SK-N-SH treated with all-trans-retinoic acid at 6 μM for 48 hours (cell line): ENCODE measurements at regions not wholly inside any gene's neighbourhood (a gene's known extent, or its start where the extent isn't known, plus 50 kb on each side); places are given as distances from the start of the nearest gene placed in this dataset.

Experiments used
- ATAC-seq: fragments of 200-7000 bp; cut with Tn5 transposase; 3 replicates; pipeline ENCODE4 v1.9.1; 2020; ENCODE audit warnings: mild to moderate bottlenecking, moderate library complexity
- ARNTL ChIP-seq: fragments of 450-650 bp; formaldehyde crosslinking; IDR thresholded peaks from 2 replicates; pipeline ENCODE4 v1.5.0; 2020; ENCODE audit warnings: low read depth, mild to moderate bottlenecking, moderate library complexity, borderline replicate concordance
- BACH2 ChIP-seq: fragments of 250-450 bp; sonication (Bioruptor Pico); IDR thresholded peaks from 2 replicates; pipeline ENCODE4 v1.9.0; 2021; ENCODE audit warnings: mild to moderate bottlenecking, borderline replicate concordance
- CREB5 ChIP-seq: fragments of 250-450 bp; sonication (Bioruptor Pico); IDR thresholded peaks from 2 replicates; pipeline ENCODE4 v1.5.1; 2020; ENCODE audit warnings: low read depth, mild to moderate bottlenecking, moderate library complexity
- ESRRG ChIP-seq: fragments of 250-450 bp; sonication (Bioruptor Pico); IDR thresholded peaks from 2 replicates; pipeline ENCODE4 v1.6.1; 2021; ENCODE audit warnings: mild to moderate bottlenecking
- GLIS3 ChIP-seq: fragments of 250-450 bp; sonication (Bioruptor Pico); IDR thresholded peaks from 2 replicates; pipeline ENCODE4 v1.5.0; 2020; ENCODE audit warnings: mild to moderate bottlenecking, moderate library complexity
- ISL1 ChIP-seq: fragments of 250-450 bp; sonication (Bioruptor Pico); IDR thresholded peaks from 2 replicates; pipeline ENCODE4 v2.1.2; 2022; ENCODE audit warnings: mild to moderate bottlenecking, moderate library complexity
- OSR1 ChIP-seq: fragments of 250-450 bp; sonication (Bioruptor Pico); IDR thresholded peaks from 2 replicates; pipeline ENCODE4 v1.8.0; 2022; ENCODE audit warnings: moderate library complexity, mild to moderate bottlenecking, inconsistent platforms
- PPARA ChIP-seq: fragments of 250-450 bp; sonication (Bioruptor Pico); IDR thresholded peaks from 2 replicates; pipeline ENCODE4 v1.5.0; 2020; ENCODE audit warnings: mild to moderate bottlenecking, borderline replicate concordance
- RARB ChIP-seq: fragments of 250-450 bp; sonication (Bioruptor Pico); IDR thresholded peaks from 2 replicates; pipeline ENCODE4 v1.8.0; 2021; ENCODE audit warnings: mild to moderate bottlenecking, moderate library complexity
- SNAI2 ChIP-seq: fragments of 250-450 bp; sonication (Bioruptor Pico); IDR thresholded peaks from 2 replicates; pipeline ENCODE4 v1.5.0; 2020; ENCODE audit warnings: mild to moderate bottlenecking, moderate library complexity
- TCF4 ChIP-seq: fragments of 250-450 bp; sonication (Bioruptor Pico); IDR thresholded peaks from 2 replicates; pipeline ENCODE4 v1.8.0; 2021; ENCODE audit warnings: mild to moderate bottlenecking, moderate library complexity, borderline replicate concordance
- TSHZ2 ChIP-seq: fragments of 250-450 bp; sonication (Bioruptor Pico); IDR thresholded peaks from 2 replicates; pipeline ENCODE4 v1.5.0; 2020; ENCODE audit warnings: mild to moderate bottlenecking, moderate library complexity
- ZC3H10 ChIP-seq: fragments of 250-450 bp; sonication (Bioruptor Pico); IDR thresholded peaks from 2 replicates; pipeline ENCODE4 v1.5.1; 2021; ENCODE audit warnings: mild to moderate bottlenecking, moderate library complexity
- ZFP3 ChIP-seq: fragments of 250-450 bp; sonication (Bioruptor Pico); IDR thresholded peaks from 2 replicates; pipeline ENCODE4 v1.5.0; 2020; ENCODE audit warnings: mild to moderate bottlenecking, moderate library complexity
- ZNF565 ChIP-seq: fragments of 450-650 bp; formaldehyde crosslinking; conservative IDR thresholded peaks from 2 replicates; pipeline ENCODE4 v1.5.0; 2020; ENCODE audit warnings: low read depth, mild to moderate bottlenecking, moderate library complexity
- ZNF70 ChIP-seq: fragments of 450-650 bp; formaldehyde crosslinking; IDR thresholded peaks from 2 replicates; pipeline ENCODE4 v1.5.0; 2020; ENCODE audit warnings: mild to moderate bottlenecking, moderate library complexity
- TF ChIP-seq, protein P1 (sequence below): fragments of 250-450 bp; sonication (Bioruptor Pico); IDR thresholded peaks from 2 replicates; pipeline ENCODE4 v1.8.0; 2021; ENCODE audit warnings: low read depth, mild to moderate bottlenecking, moderate library complexity, borderline replicate concordance
- TF ChIP-seq, protein P2 (sequence below): fragments of 250-450 bp; sonication (Bioruptor Pico); IDR thresholded peaks from 2 replicates; pipeline ENCODE4 v1.8.0; 2020; ENCODE audit warnings: mild to moderate bottlenecking, moderate library complexity, borderline replicate concordance

- TF ChIP-seq TSHZ2 (CRISPR knock-in tag), result no peak
- TF ChIP-seq TCF4 (CRISPR knock-in tag), result no peak
- TF ChIP-seq OSR1 (CRISPR knock-in tag), result no peak
- TF ChIP-seq RARB (CRISPR knock-in tag), result no peak
- TF ChIP-seq PPARA (CRISPR knock-in tag), result no peak
- no peak for TF ChIP-seq BACH2 (CRISPR knock-in tag)
- TF ChIP-seq, protein P1, sequence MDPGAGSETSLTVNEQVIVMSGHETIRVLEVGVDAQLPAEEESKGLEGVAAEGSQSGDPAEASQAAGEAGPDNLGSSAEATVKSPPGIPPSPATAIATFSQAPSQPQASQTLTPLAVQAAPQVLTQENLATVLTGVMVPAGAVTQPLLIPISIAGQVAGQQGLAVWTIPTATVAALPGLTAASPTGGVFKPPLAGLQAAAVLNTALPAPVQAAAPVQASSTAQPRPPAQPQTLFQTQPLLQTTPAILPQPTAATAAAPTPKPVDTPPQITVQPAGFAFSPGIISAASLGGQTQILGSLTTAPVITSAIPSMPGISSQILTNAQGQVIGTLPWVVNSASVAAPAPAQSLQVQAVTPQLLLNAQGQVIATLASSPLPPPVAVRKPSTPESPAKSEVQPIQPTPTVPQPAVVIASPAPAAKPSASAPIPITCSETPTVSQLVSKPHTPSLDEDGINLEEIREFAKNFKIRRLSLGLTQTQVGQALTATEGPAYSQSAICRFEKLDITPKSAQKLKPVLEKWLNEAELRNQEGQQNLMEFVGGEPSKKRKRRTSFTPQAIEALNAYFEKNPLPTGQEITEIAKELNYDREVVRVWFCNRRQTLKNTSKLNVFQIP, result no peak
- TF ChIP-seq ESRRG (CRISPR knock-in tag), result no peak
- no peak for TF ChIP-seq ARNTL (CRISPR knock-in tag)
- no peak for TF ChIP-seq GLIS3 (CRISPR knock-in tag)
- no peak for TF ChIP-seq ZFP3 (CRISPR knock-in tag)
- TF ChIP-seq, protein P2, sequence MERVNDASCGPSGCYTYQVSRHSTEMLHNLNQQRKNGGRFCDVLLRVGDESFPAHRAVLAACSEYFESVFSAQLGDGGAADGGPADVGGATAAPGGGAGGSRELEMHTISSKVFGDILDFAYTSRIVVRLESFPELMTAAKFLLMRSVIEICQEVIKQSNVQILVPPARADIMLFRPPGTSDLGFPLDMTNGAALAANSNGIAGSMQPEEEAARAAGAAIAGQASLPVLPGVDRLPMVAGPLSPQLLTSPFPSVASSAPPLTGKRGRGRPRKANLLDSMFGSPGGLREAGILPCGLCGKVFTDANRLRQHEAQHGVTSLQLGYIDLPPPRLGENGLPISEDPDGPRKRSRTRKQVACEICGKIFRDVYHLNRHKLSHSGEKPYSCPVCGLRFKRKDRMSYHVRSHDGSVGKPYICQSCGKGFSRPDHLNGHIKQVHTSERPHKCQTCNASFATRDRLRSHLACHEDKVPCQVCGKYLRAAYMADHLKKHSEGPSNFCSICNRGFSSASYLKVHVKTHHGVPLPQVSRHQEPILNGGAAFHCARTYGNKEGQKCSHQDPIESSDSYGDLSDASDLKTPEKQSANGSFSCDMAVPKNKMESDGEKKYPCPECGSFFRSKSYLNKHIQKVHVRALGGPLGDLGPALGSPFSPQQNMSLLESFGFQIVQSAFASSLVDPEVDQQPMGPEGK (CRISPR knock-in tag), result no peak
- no peak for TF ChIP-seq ZNF565 (CRISPR knock-in tag)
- TF ChIP-seq ZNF70 (CRISPR knock-in tag), result no peak
- no peak for ATAC-seq
Observed at GRCh38 chr3:180359061-180359952, 242.7 kb upstream of the TTC14 start.

DNA sequence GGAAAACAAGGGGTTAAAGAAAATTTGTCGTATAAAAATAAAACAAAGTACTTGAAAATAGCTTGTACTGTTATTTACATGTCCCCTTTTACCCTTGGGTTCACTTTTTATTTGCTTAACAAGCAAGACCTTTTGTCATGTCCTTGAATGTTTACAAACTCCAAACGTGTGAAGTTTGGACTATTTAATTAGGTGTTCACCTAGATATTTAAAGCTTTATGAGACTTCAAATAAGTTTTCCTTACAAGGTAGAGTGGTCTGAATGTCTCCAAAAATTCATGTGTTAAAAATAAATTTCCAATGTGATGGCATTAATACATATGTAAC lies 242.0 kb upstream of the TTC14 start:
- no peak for TF ChIP-seq RARB (CRISPR knock-in tag)
- no peak for TF ChIP-seq GLIS3 (CRISPR knock-in tag)
- no peak for TF ChIP-seq OSR1 (CRISPR knock-in tag)
- no peak for TF ChIP-seq SNAI2 (CRISPR knock-in tag)
- TF ChIP-seq ZC3H10, result no peak
- TF ChIP-seq ARNTL (CRISPR knock-in tag), result no peak
- TF ChIP-seq PPARA (CRISPR knock-in tag), result no peak
- TF ChIP-seq CREB5, result no peak
- no peak for TF ChIP-seq ISL1 (CRISPR knock-in tag)
- TF ChIP-seq ZNF565 (CRISPR knock-in tag), result no peak
- TF ChIP-seq TSHZ2 (CRISPR knock-in tag), result no peak
- TF ChIP-seq, protein P2 (CRISPR knock-in tag), result no peak
- ATAC-seq, result no peak
